AG09319 (cell line): ENCODE measurements at regions not wholly inside any gene's neighbourhood (a gene's known extent, or its start where the extent isn't known, plus 50 kb on each side); places are given as distances from the start of the nearest gene placed in this dataset.

ENCODE experiments used
- DNase-seq: peaks from one replicate; pipeline ENCODE4 v3.0.0-alpha.2; 2010; ENCODE audit warnings: low read depth; ENCODE audit errors: extremely low read depth
- CTCF ChIP-seq: IDR thresholded peaks from 2 replicates; pipeline ENCODE4 v1.5.1; 2011; ENCODE audit warnings: low read depth, mild to moderate bottlenecking, inconsistent platforms, low read length, moderate library complexity

GRCh38 chr10:124213899-124214510, 120.6 kb upstream of the CHST15 start:
- no peak for DNase-seq

DNA sequence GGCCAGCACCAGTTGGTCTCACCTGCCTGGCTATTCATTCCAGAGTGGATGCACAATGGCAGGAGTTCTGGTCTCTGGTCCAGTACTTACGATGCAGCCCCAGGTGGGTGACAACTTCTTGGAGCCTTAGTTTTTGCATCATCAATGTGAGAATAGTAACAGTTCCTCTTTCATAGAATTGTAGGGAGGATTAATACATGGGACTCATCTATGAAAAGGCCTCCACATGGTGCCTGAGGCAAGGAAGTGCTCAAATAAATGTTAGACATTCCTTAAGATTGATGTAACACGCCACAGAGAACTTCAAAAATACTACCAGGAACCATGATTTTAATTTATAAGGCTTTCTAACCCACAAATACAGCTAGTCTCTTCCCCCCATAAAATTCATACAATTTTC, 120.1 kb upstream of the CHST15 start:
- TF ChIP-seq CTCF, result no peak
- no peak for DNase-seq

More at GRCh38 chr10:124213899-124214510, 120.6 kb upstream of the CHST15 start:
- TF ChIP-seq CTCF, result no peak

DNA sequence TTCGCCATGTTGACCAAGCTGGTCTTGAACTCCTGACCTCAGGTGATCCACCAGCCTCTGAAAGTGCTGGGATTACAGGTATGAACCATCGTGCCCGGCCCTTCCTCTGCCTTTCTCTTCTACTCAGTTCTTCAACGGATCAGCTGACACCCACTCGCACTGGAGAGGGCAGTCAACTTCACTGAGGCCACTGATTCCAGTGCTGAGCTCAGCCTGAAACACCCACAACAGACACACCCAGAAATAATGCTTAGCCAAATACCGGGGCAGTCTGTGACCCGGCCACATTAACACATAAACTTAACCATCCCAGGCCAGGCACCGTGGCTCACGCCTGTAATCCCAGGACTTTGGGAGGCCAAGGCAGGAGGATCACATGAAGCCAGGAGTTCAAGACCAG, 119.3 kb upstream of the CHST15 start:
- no peak for TF ChIP-seq CTCF

GRCh38 chr10:124211921-124212320, 118.5 kb upstream of the CHST15 start:
- no peak for TF ChIP-seq CTCF
- DNase-seq, result no peak

More for the DNA sequence above, 119.3 kb upstream of the CHST15 start:
- no peak for DNase-seq

- DNase-seq, result no peak
- TF ChIP-seq CTCF, result no peak
These were observed 116.9 kb upstream of the CHST15 start for GRCh38 chr10:124210263-124210662.

GRCh38 chr10:124207391-124207790, 114.0 kb upstream of the CHST15 start:
- TF ChIP-seq CTCF, result no peak
- no peak for DNase-seq

DNA sequence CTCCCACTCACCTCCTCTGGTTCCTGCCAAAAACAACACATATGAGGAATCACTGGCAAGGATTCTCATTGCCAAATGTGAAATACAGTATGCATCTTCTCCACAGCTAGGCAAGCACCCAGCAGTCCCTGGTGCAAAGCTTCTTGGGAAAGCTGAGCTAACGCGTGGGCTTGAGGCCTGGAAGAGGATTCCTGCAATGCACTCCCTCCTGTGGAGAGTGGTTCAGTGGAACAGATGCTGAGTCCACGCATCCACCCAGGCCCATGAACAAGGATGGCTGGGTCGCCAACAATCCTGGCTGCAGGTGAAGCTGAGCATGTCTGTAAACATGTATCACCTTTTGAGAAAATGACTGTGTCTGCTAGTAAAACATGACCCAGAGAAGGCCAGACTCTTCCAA, 113.2 kb upstream of the CHST15 start:
- DNase-seq, result no peak
- no peak for TF ChIP-seq CTCF
